HG03060 (cell line): ENCODE measurements at regions not wholly inside any gene's neighbourhood (a gene's known extent, or its start where the extent isn't known, plus 50 kb on each side); places are given as distances from the start of the nearest gene placed in this dataset.

ENCODE experiments used
- ATAC-seq: cut with Tn5 transposase; IDR thresholded peaks from one replicate; pipeline ENCODE4 v1.9.1; 2021; ENCODE audit warnings: low read depth, moderate number of reproducible peaks; ENCODE audit not compliant: unreplicated experiment

- no peak for ATAC-seq
These were observed 369.5 kb upstream of the LYPLAL1 start for GRCh38 chr1:218804014-218804785.

- no peak for ATAC-seq
These were observed 364.6 kb upstream of the LYPLAL1 start for GRCh38 chr1:218809061-218809460.

GRCh38 chr1:218809625-218810024 lies 364.1 kb upstream of the LYPLAL1 start:
- ATAC-seq = no peak

GRCh38 chr1:218810306-218810705 lies 363.4 kb upstream of the LYPLAL1 start:
- no peak for ATAC-seq

- no peak for ATAC-seq
These were observed 362.2 kb upstream of the LYPLAL1 start for GRCh38 chr1:218811497-218811896.

GRCh38 chr1:218812360-218812759 lies 361.3 kb upstream of the LYPLAL1 start:
- no peak for ATAC-seq

- ATAC-seq = no peak
These were observed 360.4 kb upstream of the LYPLAL1 start for GRCh38 chr1:218813237-218813636.

- no peak for ATAC-seq
These were observed 358.6 kb upstream of the LYPLAL1 start for GRCh38 chr1:218815076-218815475.

GRCh38 chr1:218817071-218817470 lies 356.6 kb upstream of the LYPLAL1 start:
- ATAC-seq = no peak

- no peak for ATAC-seq
These were observed 355.8 kb upstream of the LYPLAL1 start for GRCh38 chr1:218817691-218818465.

- ATAC-seq = peak; percentile 85
These were observed 350.3 kb upstream of the LYPLAL1 start for GRCh38 chr1:218823291-218823900.

GRCh38 chr1:218827486-218827885 lies 346.2 kb upstream of the LYPLAL1 start:
- no peak for ATAC-seq

- no peak for ATAC-seq
These were observed 345.5 kb upstream of the LYPLAL1 start for GRCh38 chr1:218828125-218828650.

- ATAC-seq = no peak
These were observed 344.6 kb upstream of the LYPLAL1 start for GRCh38 chr1:218829097-218829496.

- ATAC-seq = no peak
These were observed 338.1 kb upstream of the LYPLAL1 start for GRCh38 chr1:218835609-218836008.

GRCh38 chr1:218836264-218836663 lies 337.4 kb upstream of the LYPLAL1 start:
- no peak for ATAC-seq

- no peak for ATAC-seq
These were observed 336.6 kb upstream of the LYPLAL1 start for GRCh38 chr1:218837051-218837450.

GRCh38 chr1:218845589-218845988 lies 328.1 kb upstream of the LYPLAL1 start:
- ATAC-seq = no peak

- ATAC-seq = no peak
These were observed 327.5 kb upstream of the LYPLAL1 start for GRCh38 chr1:218846181-218846580.

- no peak for ATAC-seq
These were observed 326.4 kb upstream of the LYPLAL1 start for GRCh38 chr1:218847089-218847768.

- no peak for ATAC-seq
These were observed 325.7 kb upstream of the LYPLAL1 start for GRCh38 chr1:218848009-218848408.
